NCI-H2081 treated with DMSO at 0.1 percent for 48 hours (cell line): ENCODE measurements at regions not wholly inside any gene's neighbourhood (a gene's known extent, or its start where the extent isn't known, plus 50 kb on each side); places are given as distances from the start of the nearest gene placed in this dataset.
"Not testable (repeated sequence)": the region's sequence is repeated elsewhere in the genome, so short reads cannot be mapped to it uniquely, and the experiment has no call there.

ENCODE experiments used
- DNase-seq: peaks from one replicate; lab custom pipeline; 2025; lab: John Stamatoyannopoulos, UW

GRCh38 chr16:65728652-65729051, 606.8 kb upstream of the CDH11 start:
- no peak for DNase-seq

GRCh38 chr16:65728167-65728566, 606.3 kb upstream of the CDH11 start:
- no peak for DNase-seq

- no peak for DNase-seq
Observed at GRCh38 chr16:65727534-65728137, 605.8 kb upstream of the CDH11 start.

GRCh38 chr16:65725156-65725845, 603.4 kb upstream of the CDH11 start:
- no peak for DNase-seq

GRCh38 chr16:65722429-65722828, 600.6 kb upstream of the CDH11 start:
- DNase-seq = no peak

GRCh38 chr16:65717846-65718245, 596.0 kb upstream of the CDH11 start:
- no peak for DNase-seq

- DNase-seq = no peak
Observed at GRCh38 chr16:65716737-65717700, 595.2 kb upstream of the CDH11 start.

GRCh38 chr16:65713181-65713808, 591.4 kb upstream of the CDH11 start:
- DNase-seq = no peak

GRCh38 chr16:65710107-65710506, 588.2 kb upstream of the CDH11 start:
- DNase-seq = no peak

- DNase-seq = no peak
Observed at GRCh38 chr16:65704866-65705265, 583.0 kb upstream of the CDH11 start.

GRCh38 chr16:65702707-65703402, 581.0 kb upstream of the CDH11 start:
- no peak for DNase-seq

GRCh38 chr16:65700596-65700995, 578.7 kb upstream of the CDH11 start:
- no peak for DNase-seq

GRCh38 chr16:65698791-65699321, 577.0 kb upstream of the CDH11 start:
- no peak for DNase-seq

- no peak for DNase-seq
Observed at GRCh38 chr16:65697521-65697920, 575.7 kb upstream of the CDH11 start.

- DNase-seq = no peak
Observed at GRCh38 chr16:65697065-65697464, 575.2 kb upstream of the CDH11 start.

GRCh38 chr16:65691846-65692245, 570.0 kb upstream of the CDH11 start:
- not testable (repeated sequence) for DNase-seq

- DNase-seq = no peak
Observed at GRCh38 chr16:65689726-65690125, 567.9 kb upstream of the CDH11 start.

GRCh38 chr16:65688301-65688700, 566.4 kb upstream of the CDH11 start:
- no peak for DNase-seq

- DNase-seq = no peak
Observed at GRCh38 chr16:65684230-65684629, 562.4 kb upstream of the CDH11 start.

- DNase-seq = no peak
Observed at GRCh38 chr16:65681406-65681805, 559.5 kb upstream of the CDH11 start.

- no peak for DNase-seq
Observed at GRCh38 chr16:65679785-65680184, 557.9 kb upstream of the CDH11 start.
